ENCODE measurements at regions not wholly inside any gene's neighbourhood (a gene's known extent, or its start where the extent isn't known, plus 50 kb on each side); places are given as distances from the start of the nearest gene placed in this dataset.
A peak's percentile ranks its signal among the peaks of the same experiment; 100 is the strongest.

DNA sequence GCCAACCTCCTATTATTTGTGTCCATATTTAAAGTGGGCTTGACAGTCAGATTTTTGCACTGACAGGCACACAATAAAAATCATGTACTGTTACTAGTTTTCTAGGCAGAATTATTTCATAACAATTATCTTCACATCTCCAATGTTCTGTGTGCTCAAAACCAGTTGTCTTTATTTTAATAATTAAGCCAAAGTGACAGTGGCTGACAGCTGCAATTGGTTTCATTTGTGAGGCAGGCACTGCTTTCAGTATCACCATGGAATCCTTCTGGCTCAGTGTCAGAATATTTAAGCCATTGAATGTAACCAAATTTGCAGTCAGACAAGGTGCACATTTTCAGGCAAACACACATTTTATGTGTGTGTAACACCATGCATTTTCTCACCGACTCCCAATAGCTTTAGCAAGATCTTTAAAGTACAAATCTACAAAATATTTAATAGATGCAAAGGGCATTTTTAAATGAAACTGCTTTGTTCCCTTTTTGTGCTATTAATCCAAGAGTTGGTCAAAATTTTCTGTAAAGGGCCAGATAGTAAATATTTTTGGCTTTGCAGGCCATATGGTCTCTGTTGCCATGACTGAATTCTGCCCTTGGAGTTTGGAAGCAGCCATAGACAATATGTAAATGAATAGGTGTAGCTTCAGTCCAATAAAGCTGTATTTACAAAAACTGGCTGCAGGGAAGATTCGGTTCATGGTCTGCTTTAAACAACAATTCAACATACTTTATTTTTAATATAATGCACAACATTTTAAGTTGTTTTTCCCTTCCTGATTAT lies 486.0 kb downstream of the KCNJ2 start:
- DNase-seq (no peak), ATAC-seq (no peak)
- Histone ChIP-seq H3K27me3 (ENCODE audit: low read depth) (no peaks in the 10 kb centered on the region), H3K9me3 (no peaks in the 10 kb centered on the region), H3K4me1 (no peaks in the 10 kb centered on the region), H3K36me3 (no peaks in the 10 kb centered on the region), H3K4me3 (no peak overlapping the region), H3K27ac (no peak overlapping the region)
- TF ChIP-seq, protein P1, sequence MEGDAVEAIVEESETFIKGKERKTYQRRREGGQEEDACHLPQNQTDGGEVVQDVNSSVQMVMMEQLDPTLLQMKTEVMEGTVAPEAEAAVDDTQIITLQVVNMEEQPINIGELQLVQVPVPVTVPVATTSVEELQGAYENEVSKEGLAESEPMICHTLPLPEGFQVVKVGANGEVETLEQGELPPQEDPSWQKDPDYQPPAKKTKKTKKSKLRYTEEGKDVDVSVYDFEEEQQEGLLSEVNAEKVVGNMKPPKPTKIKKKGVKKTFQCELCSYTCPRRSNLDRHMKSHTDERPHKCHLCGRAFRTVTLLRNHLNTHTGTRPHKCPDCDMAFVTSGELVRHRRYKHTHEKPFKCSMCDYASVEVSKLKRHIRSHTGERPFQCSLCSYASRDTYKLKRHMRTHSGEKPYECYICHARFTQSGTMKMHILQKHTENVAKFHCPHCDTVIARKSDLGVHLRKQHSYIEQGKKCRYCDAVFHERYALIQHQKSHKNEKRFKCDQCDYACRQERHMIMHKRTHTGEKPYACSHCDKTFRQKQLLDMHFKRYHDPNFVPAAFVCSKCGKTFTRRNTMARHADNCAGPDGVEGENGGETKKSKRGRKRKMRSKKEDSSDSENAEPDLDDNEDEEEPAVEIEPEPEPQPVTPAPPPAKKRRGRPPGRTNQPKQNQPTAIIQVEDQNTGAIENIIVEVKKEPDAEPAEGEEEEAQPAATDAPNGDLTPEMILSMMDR (IDR thresholded peaks at IDR 0.05), result no peak
- intact Hi-C loops (cut with DNase I), result no loop called here

DNA sequence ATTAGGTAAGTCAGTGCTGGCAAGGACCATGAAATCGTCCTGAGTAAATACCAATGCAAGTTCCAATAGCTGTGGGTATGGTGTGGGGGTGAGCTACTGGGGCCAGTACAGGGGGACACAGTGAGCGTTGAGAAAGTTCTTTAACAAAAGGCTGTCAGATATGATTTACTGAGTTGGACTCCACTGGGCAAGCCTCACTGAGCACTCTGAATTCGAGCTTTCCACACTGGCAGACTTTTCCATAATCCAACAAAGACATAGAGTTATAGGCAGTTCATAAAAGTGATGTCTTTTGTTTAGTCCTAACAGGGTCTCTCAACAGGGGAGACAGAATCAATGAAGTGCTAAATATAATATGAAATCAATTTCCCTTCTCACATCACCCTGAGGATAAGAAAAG lies 489.0 kb downstream of the KCNJ2 start:
- DNase-seq (no peak), ATAC-seq (no peak)
- intact Hi-C loops (cut with DNase I), result no loop called here
- no peak overlapping the region for H3K27ac ChIP-seq
- no peaks in the 10 kb centered on the region for H3K9me3 ChIP-seq
- H3K4me1 ChIP-seq, result no peaks in the 10 kb centered on the region
- no peaks in the 10 kb centered on the region for H3K36me3 ChIP-seq
- TF ChIP-seq, protein P1 (IDR thresholded peaks at IDR 0.05), result no peak
- H3K27me3 ChIP-seq (ENCODE audit: low read depth), result no peaks in the 10 kb centered on the region
- no peak overlapping the region for H3K4me3 ChIP-seq

DNA sequence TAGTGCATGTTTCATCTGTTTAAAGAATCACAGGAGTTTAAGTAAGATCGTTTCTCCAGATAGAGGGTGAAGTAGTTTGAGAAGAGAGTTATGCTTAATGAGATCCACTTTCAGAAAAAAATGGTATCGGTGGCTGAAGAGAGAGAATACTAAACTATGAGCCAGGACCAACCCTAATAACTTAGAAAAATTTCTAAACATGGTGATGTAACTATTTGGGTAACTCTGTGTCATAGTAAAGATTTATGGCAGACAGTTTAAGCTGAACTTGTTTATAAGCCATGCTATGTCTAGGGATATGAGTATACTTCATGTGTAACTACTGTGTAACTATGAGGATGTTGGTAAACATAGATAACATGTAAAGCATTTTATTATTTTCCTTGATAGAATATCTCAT lies 489.5 kb downstream of the KCNJ2 start:
- Histone ChIP-seq H3K36me3 (no peaks in the 10 kb centered on the region), H3K4me1 (no peaks in the 10 kb centered on the region), H3K27ac (no peak overlapping the region), H3K27me3 (ENCODE audit: low read depth) (no peaks in the 10 kb centered on the region), H3K9me3 (no peaks in the 10 kb centered on the region), H3K4me3 (no peak overlapping the region)
- intact Hi-C loops (cut with DNase I), result no loop called here
- DNase-seq (no peak), ATAC-seq (no peak)
- TF ChIP-seq, protein P1 (IDR thresholded peaks at IDR 0.05), result no peak

DNA sequence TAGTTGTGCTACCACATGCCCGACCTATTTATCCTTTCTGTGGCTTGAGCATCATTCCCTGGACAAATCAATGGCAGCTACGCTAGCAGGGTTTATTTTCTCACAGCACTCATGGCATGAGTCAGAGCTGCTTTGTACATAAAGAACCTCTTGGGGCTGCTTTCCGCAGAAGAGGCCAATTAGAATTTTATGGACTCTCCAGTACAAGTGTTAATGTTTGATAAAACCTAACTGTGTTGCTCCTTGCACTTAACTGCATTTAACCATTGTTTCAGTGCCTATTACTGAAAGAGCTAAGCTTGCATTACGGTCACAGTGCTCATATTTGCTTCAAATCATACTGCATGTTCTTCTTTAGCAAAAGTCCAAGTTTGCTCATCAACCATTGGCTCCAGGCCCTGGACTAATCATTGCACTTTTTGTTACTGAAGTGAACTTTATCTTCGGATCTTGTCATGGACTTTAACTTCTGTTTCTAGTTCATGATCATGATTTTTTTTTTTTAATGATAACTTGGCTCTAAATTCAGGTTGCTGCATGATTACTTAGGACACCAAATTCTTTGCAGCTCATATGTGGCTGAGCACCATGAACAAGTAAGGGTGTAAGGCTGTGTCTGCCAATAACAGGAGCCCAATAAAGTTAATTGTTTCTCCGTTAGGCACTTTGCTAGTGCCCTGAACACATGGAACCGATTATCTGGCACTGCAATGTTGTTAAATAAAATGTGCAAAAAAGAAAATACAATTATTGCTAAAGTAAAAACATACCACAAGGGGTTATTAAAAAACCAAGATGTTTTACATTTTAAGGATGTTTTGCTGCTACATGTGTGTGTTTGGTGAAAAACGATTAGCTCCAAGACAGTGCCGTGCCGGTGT lies 492.2 kb downstream of the KCNJ2 start:
- Histone ChIP-seq H3K9me3 (no peaks in the 10 kb centered on the region), H3K27me3 (ENCODE audit: low read depth) (no peaks in the 10 kb centered on the region), H3K4me1 (no peaks in the 10 kb centered on the region), H3K27ac (no peak overlapping the region), H3K36me3 (no peaks in the 10 kb centered on the region), H3K4me3 (no peak overlapping the region)
- ATAC-seq (peak; percentile 87 to 96), DNase-seq (no peak)
- intact Hi-C loops (cut with DNase I), result no loop called here
- TF ChIP-seq, protein P1 (IDR thresholded peaks at IDR 0.05), result no peak

DNA sequence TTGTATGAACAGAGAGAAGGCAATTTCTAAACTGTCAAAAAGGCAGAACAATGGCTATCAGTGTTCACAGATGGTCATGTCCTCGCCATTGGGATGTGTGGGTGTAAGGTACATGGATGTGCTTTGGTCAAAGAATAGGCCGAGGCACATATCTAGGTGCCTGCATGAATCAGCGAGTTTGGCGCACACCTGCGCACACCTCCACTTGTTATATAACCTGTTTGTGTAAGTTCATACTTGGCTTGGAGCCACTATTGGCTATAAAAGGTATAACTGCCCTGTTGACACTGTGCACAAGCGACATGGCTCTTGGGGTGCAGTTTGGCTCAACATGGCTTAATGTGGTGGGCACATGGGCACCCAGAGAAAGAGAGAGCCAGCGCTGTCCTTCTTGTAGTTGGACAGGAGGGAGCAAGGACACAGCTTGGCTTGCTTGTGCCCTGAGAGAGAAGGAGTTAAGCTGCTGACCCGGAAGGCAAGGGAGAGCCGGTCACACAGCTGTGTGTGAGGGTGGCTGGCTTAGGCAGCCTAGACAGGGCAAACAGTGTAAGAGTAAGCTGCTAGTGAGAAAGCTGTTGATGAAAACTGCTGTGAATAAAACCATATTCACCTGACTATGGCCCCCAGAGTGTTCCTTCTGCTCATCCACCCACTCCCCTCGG lies 499.1 kb downstream of the KCNJ2 start:
- Histone ChIP-seq H3K4me1 (no peaks in the 10 kb centered on the region), H3K36me3 (no peaks in the 10 kb centered on the region), H3K27ac (no peak overlapping the region), H3K4me3 (no peak overlapping the region), H3K9me3 (no peaks in the 10 kb centered on the region), H3K27me3 (ENCODE audit: low read depth) (no peaks in the 10 kb centered on the region)
- intact Hi-C loops (cut with DNase I), result no loop called here
- TF ChIP-seq, protein P1 (IDR thresholded peaks at IDR 0.05), result no peak
- no peak for ATAC-seq
- DNase-seq, result no peak

Measured in lower lobe of right lung (tissue), 2 donors.